Naive thymus-derived CD4-positive, alpha-beta T cell (primary cell): ENCODE measurements at regions not wholly inside any gene's neighbourhood (a gene's known extent, or its start where the extent isn't known, plus 50 kb on each side); places are given as distances from the start of the nearest gene placed in this dataset.

ENCODE experiments used
- ATAC-seq: fragments of 150-1000 bp; cut with Tn5 transposase; 2 replicates; pipeline ENCODE4 v1.10.0; 2021; ENCODE audit warnings: mild to moderate bottlenecking, moderate library complexity
- CTCF ChIA-PET: fragments of 350-600 bp; sonication (Branson Sonifier 250); formaldehyde crosslinking; loops from one replicate; lab custom pipeline; 2021; ENCODE audit warnings: antibody characterized with exemption; lab: Charles Lee
- POLR2A ChIA-PET: fragments of 350-600 bp; sonication (Branson Sonifier 250); formaldehyde crosslinking; loops from one replicate; lab custom pipeline; 2021; ENCODE audit warnings: antibody characterized with exemption, inconsistent platforms; lab: Charles Lee
- DNase-seq, 9 donors: peaks; one replicate each; pipeline versions ENCODE4 v3.0.0 to v3.0.0-alpha.2; 2020 to 2022; ENCODE audit warnings: mixed read lengths in 1 of 9
- H3K27ac ChIP-seq: one replicate; pipeline ENCODE4 v1.7.0; 2013; ENCODE audit warnings: mild to moderate bottlenecking, low read depth, low read length, moderate library complexity
- H3K27me3 ChIP-seq, 2 donors: one replicate each; pipeline ENCODE4 v1.7.0; 2013; ENCODE audit warnings: low read length in 2 of 2, mild to moderate bottlenecking in 2 of 2, moderate library complexity in 2 of 2; ENCODE audit not compliant: control insufficient read depth in 2 of 2, insufficient read depth in 2 of 2
- H3K36me3 ChIP-seq, 3 experiments: 1 replicate in 2 of 3; 2 replicates in 1 of 3; pipeline ENCODE4 v1.7.0; 2013; ENCODE audit warnings: low read length in 3 of 3, mild to moderate bottlenecking in 3 of 3, moderate library complexity in 1 of 3; ENCODE audit not compliant: insufficient read depth in 3 of 3, control insufficient read depth in 2 of 3
- H3K4me1 ChIP-seq, 2 donors: one replicate each; pipeline ENCODE4 v1.7.0; 2013; ENCODE audit warnings: low read length in 2 of 2, mild to moderate bottlenecking in 2 of 2, moderate library complexity in 1 of 2; ENCODE audit not compliant: control insufficient read depth in 2 of 2, insufficient read depth in 2 of 2
- H3K4me3 ChIP-seq: 2 replicates; pipeline ENCODE4 v1.7.0; 2013; ENCODE audit warnings: mild to moderate bottlenecking, low read length
- H3K9me3 ChIP-seq, 3 experiments: 1 replicate in 2 of 3; 2 replicates in 1 of 3; pipeline ENCODE4 v1.7.0; 2013; ENCODE audit warnings: low read length in 3 of 3; ENCODE audit not compliant: control insufficient read depth in 2 of 3
- H3K27ac Mint-ChIP-seq, 9 donors: one replicate each; pipeline ENCODE4 v1.8.0; 2020 to 2022; ENCODE audit warnings: mixed read lengths in 9 of 9, mild to moderate bottlenecking in 8 of 9, moderate library complexity in 5 of 9, inconsistent platforms in 2 of 9
- H3K27me3 Mint-ChIP-seq, 5 donors: one replicate each; pipeline ENCODE4 v1.8.0; 2021 to 2022; ENCODE audit warnings: mixed read lengths in 5 of 5, mild to moderate bottlenecking in 1 of 5
- H3K36me3 Mint-ChIP-seq, 5 donors: one replicate each; pipeline ENCODE4 v1.8.0; 2020 to 2022; ENCODE audit warnings: mixed read lengths in 5 of 5, mild to moderate bottlenecking in 3 of 5, inconsistent platforms in 1 of 5
- H3K4me1 Mint-ChIP-seq, 7 donors: one replicate each; pipeline ENCODE4 v1.8.0; 2020 to 2022; ENCODE audit warnings: mixed read lengths in 7 of 7, mild to moderate bottlenecking in 3 of 7, inconsistent platforms in 1 of 7
- H3K4me3 Mint-ChIP-seq, 10 donors: one replicate each; pipeline ENCODE4 v1.8.0; 2020 to 2022; ENCODE audit warnings: mild to moderate bottlenecking in 10 of 10, mixed read lengths in 10 of 10, moderate library complexity in 6 of 10, inconsistent platforms in 2 of 10
- H3K9me3 Mint-ChIP-seq, 11 donors: one replicate each; pipeline ENCODE4 v1.8.0; 2020 to 2022; ENCODE audit warnings: mixed read lengths in 11 of 11, mild to moderate bottlenecking in 4 of 11, inconsistent platforms in 1 of 11, moderate library complexity in 1 of 11
- intact Hi-C, 2 donors: fragments of 100-400 bp; cut with micrococcal nuclease; formaldehyde crosslinking; loops; one replicate each; pipeline ENCODE4 v1.15.1; 2023

DNA sequence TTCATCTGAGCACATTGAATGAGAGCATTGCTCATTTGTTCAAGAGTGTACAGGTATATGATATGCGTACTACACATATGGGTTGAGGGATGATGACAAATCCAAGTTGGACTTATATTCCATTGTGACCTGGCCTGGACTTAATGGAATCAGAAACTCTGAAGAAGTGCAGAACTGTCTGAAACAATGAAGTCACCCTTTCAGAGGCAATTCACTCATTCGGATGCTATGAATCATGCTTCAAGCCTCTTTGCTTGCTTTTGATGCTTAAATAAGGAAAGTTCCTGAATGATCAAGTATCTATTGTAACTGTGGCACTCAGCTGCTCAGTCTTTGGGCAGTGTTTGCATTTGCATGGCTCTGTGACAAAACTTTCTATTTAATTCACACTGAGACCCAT is 93.4 kb downstream of the ZNF365 start:
- peaks cover 0 to 5% (median 3%) of the 10 kb centered on the region in 5 donors for H3K27me3 Mint-ChIP-seq
- no peaks in the 10 kb centered on the region for H3K4me1 Mint-ChIP-seq
- ChIA-PET POLR2A (no interaction called here), CTCF (no interaction called here)
- no peaks in the 10 kb centered on the region for H3K27me3 ChIP-seq
- H3K27ac Mint-ChIP-seq, result no peak overlapping the region
- no peak for ATAC-seq
- no peak overlapping the region for H3K27ac ChIP-seq
- H3K9me3 Mint-ChIP-seq, result peaks cover 0 to 9% (median 0%) of the 10 kb centered on the region in 11 donors
- H3K4me1 ChIP-seq, result no peaks in the 10 kb centered on the region
- no peak overlapping the region for H3K4me3 Mint-ChIP-seq
- no peak for DNase-seq
- H3K36me3 ChIP-seq, result no peaks in the 10 kb centered on the region
- no peaks in the 10 kb centered on the region for H3K36me3 Mint-ChIP-seq
- intact Hi-C loops, result no loop called here
- no peak overlapping the region for H3K4me3 ChIP-seq
- peaks cover 0 to 12% (median 0%) of the 10 kb centered on the region in 3 experiments for H3K9me3 ChIP-seq

DNA sequence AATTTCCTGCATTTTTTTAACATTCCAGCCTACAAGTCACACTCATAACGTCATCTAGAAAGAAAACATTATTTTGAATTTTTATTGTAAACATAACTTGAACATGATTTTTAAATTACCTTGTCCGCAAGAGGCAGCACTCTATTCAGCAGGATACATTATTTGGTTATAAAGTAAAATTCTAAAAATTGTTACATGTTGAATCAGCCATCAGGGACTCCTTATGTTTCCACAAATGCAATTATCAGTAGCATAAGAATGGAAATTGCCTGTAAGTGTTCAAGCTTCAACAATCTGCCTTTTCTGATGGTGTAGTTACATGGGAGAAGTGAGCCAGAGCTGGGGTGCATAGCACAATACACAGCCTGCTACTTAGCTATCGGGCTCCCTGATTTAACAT is 97.5 kb downstream of the ZNF365 start:
- no peak overlapping the region for H3K27ac ChIP-seq

DNA sequence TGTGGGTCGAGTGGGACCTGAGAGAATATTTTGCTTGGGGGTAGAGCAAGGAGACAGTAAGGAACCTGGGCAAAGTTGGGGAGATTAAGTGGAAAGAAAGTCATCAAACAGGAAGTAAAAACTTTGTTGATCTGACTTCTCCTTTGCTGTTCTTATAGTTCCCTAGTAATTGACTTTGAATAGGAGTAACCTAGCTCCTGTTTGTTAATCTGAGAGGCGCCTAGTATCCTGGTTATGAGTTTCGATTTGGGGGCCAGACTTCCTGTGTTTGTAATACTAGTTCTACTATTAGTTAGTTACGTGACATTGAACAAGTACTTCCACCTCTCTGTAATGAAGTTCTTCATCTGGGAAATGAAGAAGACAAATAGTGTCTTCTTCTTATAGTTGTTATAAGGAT is 99.1 kb downstream of the ZNF365 start:
- H3K9me3 ChIP-seq, result no peaks in the 10 kb centered on the region
- DNase-seq, result no peak
- ChIA-PET CTCF (no interaction called here), POLR2A (no interaction called here)
- H3K27ac ChIP-seq, result no peak overlapping the region
- H3K27ac Mint-ChIP-seq, result no peak overlapping the region
- H3K27me3 ChIP-seq, result no peaks in the 10 kb centered on the region
- peaks cover 0 to 2% (median 0%) of the 10 kb centered on the region in 7 donors for H3K4me1 Mint-ChIP-seq
- intact Hi-C loops, result no loop called here
- peaks cover 0 to 3% (median 0%) of the 10 kb centered on the region in 11 donors for H3K9me3 Mint-ChIP-seq
- H3K36me3 ChIP-seq, result no peaks in the 10 kb centered on the region
- peaks cover 0 to 10% (median 5%) of the 10 kb centered on the region in 5 donors for H3K27me3 Mint-ChIP-seq
- no peak overlapping the region for H3K4me3 Mint-ChIP-seq
- H3K4me3 ChIP-seq, result no peak overlapping the region
- no peaks in the 10 kb centered on the region for H3K4me1 ChIP-seq
- H3K36me3 Mint-ChIP-seq, result no peaks in the 10 kb centered on the region
- ATAC-seq, result no peak

More for the DNA sequence above, 97.5 kb downstream of the ZNF365 start:
- Mint-ChIP-seq H3K4me1 (peaks cover 0 to 2% (median 0%) of the 10 kb centered on the region in 7 donors), H3K4me3 (no peak overlapping the region), H3K27ac (no peak overlapping the region), H3K36me3 (no peaks in the 10 kb centered on the region), H3K9me3 (peaks cover 0 to 2% (median 0%) of the 10 kb centered on the region in 11 donors), H3K27me3 (peaks cover 0 to 13% (median 4%) of the 10 kb centered on the region in 5 donors)
- Histone ChIP-seq H3K9me3 (no peaks in the 10 kb centered on the region), H3K4me3 (no peak overlapping the region), H3K36me3 (no peaks in the 10 kb centered on the region), H3K4me1 (no peaks in the 10 kb centered on the region), H3K27me3 (no peaks in the 10 kb centered on the region)
- ATAC-seq, result no peak
- intact Hi-C loops, result no loop called here
- DNase-seq, result no peak
- POLR2A ChIA-PET, result no interaction called here
- CTCF ChIA-PET, result no interaction called here

DNA sequence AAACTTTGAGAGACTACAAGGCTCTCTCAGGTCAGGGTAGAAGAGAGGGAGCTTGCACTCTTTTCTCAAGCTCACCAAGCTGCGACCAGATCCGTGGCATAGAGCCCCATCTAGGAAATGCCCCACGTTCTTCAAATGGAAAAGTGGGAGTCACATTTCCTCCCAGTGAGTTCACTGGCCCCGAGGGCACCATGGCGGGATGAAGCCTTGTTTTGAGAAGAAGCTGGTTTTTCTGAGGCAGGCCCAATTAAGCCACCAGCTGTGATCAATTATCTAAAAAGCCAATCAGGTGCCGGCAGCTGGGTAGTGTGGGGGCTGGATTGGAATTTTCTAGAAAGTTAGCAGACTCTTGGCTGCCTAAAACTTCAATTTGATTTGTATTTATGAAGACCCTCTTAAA is 101.4 kb downstream of the ZNF365 start:
- intact Hi-C loops, result no loop called here
- CTCF ChIA-PET, result no interaction called here
- H3K27ac ChIP-seq, result no peak overlapping the region
- no peak for DNase-seq
- H3K9me3 ChIP-seq, result no peaks in the 10 kb centered on the region
- Mint-ChIP-seq H3K4me1 (peaks cover 0 to 2% (median 0%) of the 10 kb centered on the region in 7 donors), H3K36me3 (no peaks in the 10 kb centered on the region), H3K4me3 (no peak overlapping the region), H3K27me3 (peaks cover 0 to 18% (median 8%) of the 10 kb centered on the region in 5 donors), H3K27ac (no peak overlapping the region), H3K9me3 (peaks cover 0 to 3% (median 0%) of the 10 kb centered on the region in 11 donors)
- no peak for ATAC-seq
- H3K4me1 ChIP-seq, result no peaks in the 10 kb centered on the region
- H3K27me3 ChIP-seq, result no peaks in the 10 kb centered on the region
- H3K36me3 ChIP-seq, result no peaks in the 10 kb centered on the region
- POLR2A ChIA-PET, result no interaction called here
- H3K4me3 ChIP-seq, result no peak overlapping the region

DNA sequence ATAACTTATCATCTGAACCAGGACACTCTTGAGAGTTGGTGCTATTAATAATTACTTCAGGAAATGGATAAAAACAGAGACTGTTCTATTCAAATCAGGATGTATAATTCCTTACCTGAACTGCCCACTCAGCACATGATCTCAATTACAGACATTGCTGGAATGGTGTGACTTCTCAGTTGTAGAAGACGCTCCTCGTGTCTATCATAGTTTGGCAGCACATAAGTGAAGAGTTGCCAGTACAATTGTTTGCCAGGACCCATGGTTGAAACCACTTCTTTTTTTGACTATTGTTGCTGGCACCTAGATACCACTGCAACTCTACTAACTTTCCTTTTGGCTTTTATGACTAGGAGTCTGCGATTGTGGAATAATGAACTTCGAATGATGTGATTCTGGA is 105.4 kb downstream of the ZNF365 start:
- H3K36me3 Mint-ChIP-seq, result peaks cover 0 to 2% (median 0%) of the 10 kb centered on the region in 5 donors
- no peaks in the 10 kb centered on the region for H3K27me3 ChIP-seq
- CTCF ChIA-PET, result no interaction called here

DNA sequence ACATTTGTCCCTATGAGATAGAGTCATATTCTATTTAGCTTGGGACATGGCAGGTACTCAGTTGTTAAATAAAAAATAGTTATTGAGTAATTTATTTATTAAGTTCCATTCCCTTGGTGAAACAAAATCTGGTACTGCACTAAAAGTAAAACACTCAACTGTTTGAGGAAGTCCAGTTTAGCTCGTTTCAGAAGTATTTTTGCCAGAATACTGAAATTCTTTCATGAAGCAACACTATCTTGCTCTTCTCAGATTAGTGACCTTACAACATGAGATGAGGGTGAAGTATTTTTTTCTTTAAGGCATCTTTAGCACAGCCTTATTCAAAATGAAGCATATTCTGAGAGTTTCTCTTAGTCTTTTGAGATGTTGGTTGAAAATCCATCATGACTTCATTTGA is 106.0 kb downstream of the ZNF365 start:
- intact Hi-C loops, result no loop called here
- ChIA-PET CTCF (interaction anchor here (0.5 kb wide), 1 partner anchor 650 kb away, joined by 3 read pairs; no protein-coding TSS in a partner anchor), POLR2A (no interaction called here)
- Mint-ChIP-seq H3K4me3 (no peak overlapping the region), H3K27ac (no peak overlapping the region), H3K9me3 (peaks cover 0 to 3% (median 0%) of the 10 kb centered on the region in 11 donors), H3K4me1 (peaks cover 0 to 6% (median 0%) of the 10 kb centered on the region in 7 donors), H3K36me3 (peaks cover 0 to 2% (median 0%) of the 10 kb centered on the region in 5 donors), H3K27me3 (peaks cover 0 to 24% (median 10%) of the 10 kb centered on the region in 5 donors)
- H3K27me3 ChIP-seq, result no peaks in the 10 kb centered on the region
- H3K36me3 ChIP-seq, result no peaks in the 10 kb centered on the region
- ATAC-seq (no peak), DNase-seq (no peak)
- H3K27ac ChIP-seq, result no peak overlapping the region
- H3K4me3 ChIP-seq, result no peak overlapping the region
- no peaks in the 10 kb centered on the region for H3K9me3 ChIP-seq
- no peaks in the 10 kb centered on the region for H3K4me1 ChIP-seq

More for the DNA sequence above, 105.4 kb downstream of the ZNF365 start:
- H3K36me3 ChIP-seq, result no peaks in the 10 kb centered on the region
- DNase-seq, result no peak
- no peaks in the 10 kb centered on the region for H3K9me3 ChIP-seq
- POLR2A ChIA-PET, result no interaction called here
- no peak overlapping the region for H3K27ac Mint-ChIP-seq
- H3K4me1 ChIP-seq, result no peaks in the 10 kb centered on the region
- H3K4me3 ChIP-seq, result no peak overlapping the region
- peaks cover 0 to 20% (median 5%) of the 10 kb centered on the region in 5 donors for H3K27me3 Mint-ChIP-seq
- H3K9me3 Mint-ChIP-seq, result peaks cover 0 to 3% (median 0%) of the 10 kb centered on the region in 11 donors
- ATAC-seq, result no peak
- H3K4me3 Mint-ChIP-seq, result no peak overlapping the region
- peaks cover 0 to 6% (median 0%) of the 10 kb centered on the region in 7 donors for H3K4me1 Mint-ChIP-seq
- intact Hi-C loops, result no loop called here
- no peak overlapping the region for H3K27ac ChIP-seq

DNA sequence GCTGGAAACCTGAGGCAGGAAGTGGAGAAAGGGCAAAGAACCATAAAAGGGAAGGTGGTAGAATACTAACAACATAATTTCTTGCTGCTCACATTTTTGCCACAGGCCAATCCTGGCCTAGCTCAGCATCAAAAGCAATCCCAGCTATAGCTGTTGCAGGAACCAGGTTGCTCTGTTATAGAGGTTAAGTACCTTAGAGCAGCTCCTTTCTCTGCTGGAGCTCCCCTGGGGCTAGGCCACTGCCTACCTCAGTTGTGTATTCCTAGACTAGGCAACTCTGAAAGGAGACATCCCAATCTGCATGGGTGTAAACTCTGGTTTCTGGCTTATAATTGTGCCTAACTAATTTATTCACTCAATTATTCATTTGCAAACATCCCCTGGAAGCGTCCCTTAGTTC is 108.4 kb downstream of the ZNF365 start:
- Mint-ChIP-seq H3K27ac (no peak overlapping the region), H3K4me3 (no peak overlapping the region), H3K4me1 (peaks cover 0 to 6% (median 0%) of the 10 kb centered on the region in 7 donors), H3K27me3 (peaks cover 0 to 22% (median 10%) of the 10 kb centered on the region in 5 donors), H3K36me3 (peaks cover 0 to 2% (median 0%) of the 10 kb centered on the region in 5 donors), H3K9me3 (no peaks in the 10 kb centered on the region)
- Histone ChIP-seq H3K4me3 (no peak overlapping the region), H3K27me3 (no peaks in the 10 kb centered on the region), H3K9me3 (no peaks in the 10 kb centered on the region), H3K4me1 (no peaks in the 10 kb centered on the region), H3K36me3 (no peaks in the 10 kb centered on the region), H3K27ac (no peak overlapping the region)
- intact Hi-C loops, result no loop called here
- ChIA-PET CTCF (no interaction called here), POLR2A (no interaction called here)
- ATAC-seq (no peak), DNase-seq (no peak)
